Fibroblast of skin of abdomen (primary cell): ENCODE measurements at regions not wholly inside any gene's neighbourhood (a gene's known extent, or its start where the extent isn't known, plus 50 kb on each side); places are given as distances from the start of the nearest gene placed in this dataset.

Experiments
- DNase-seq: peaks from one replicate; pipeline ENCODE4 v3.0.0-alpha.2; 2013

- no peak for DNase-seq
Measured at GRCh38 chrX:42619068-42619467, 158.9 kb downstream of the PPP1R2C start.

- no peak for DNase-seq
Measured at GRCh38 chrX:42616981-42617380, 161.0 kb downstream of the PPP1R2C start.

GRCh38 chrX:42615161-42615563 lies 162.8 kb downstream of the PPP1R2C start:
- no peak for DNase-seq

GRCh38 chrX:42606591-42606990 lies 171.4 kb downstream of the PPP1R2C start:
- DNase-seq, result no peak

GRCh38 chrX:42604302-42604701 lies 173.7 kb downstream of the PPP1R2C start:
- no peak for DNase-seq

- DNase-seq, result no peak
Measured at GRCh38 chrX:42603016-42603415, 174.9 kb downstream of the PPP1R2C start.

- no peak for DNase-seq
Measured at GRCh38 chrX:42602566-42602965, 175.4 kb downstream of the PPP1R2C start.

- no peak for DNase-seq
Measured at GRCh38 chrX:42602136-42602535, 175.8 kb downstream of the PPP1R2C start.

GRCh38 chrX:42597481-42597880 lies 180.5 kb downstream of the PPP1R2C start:
- no peak for DNase-seq

GRCh38 chrX:42585842-42586621 lies 191.9 kb downstream of the PPP1R2C start:
- DNase-seq, result no peak

- peak; percentile 0 for DNase-seq
Measured at GRCh38 chrX:42577936-42578470, 200.0 kb downstream of the PPP1R2C start.

GRCh38 chrX:42567268-42567667 lies 210.7 kb downstream of the PPP1R2C start:
- peak; percentile 6 for DNase-seq

- no peak for DNase-seq
Measured at GRCh38 chrX:42565739-42566138, 212.2 kb downstream of the PPP1R2C start.

GRCh38 chrX:42546800-42547199 lies 231.2 kb downstream of the PPP1R2C start:
- DNase-seq, result no peak

GRCh38 chrX:42544883-42545282 lies 233.1 kb downstream of the PPP1R2C start:
- DNase-seq, result no peak

- no peak for DNase-seq
Measured at GRCh38 chrX:42541554-42541953, 236.4 kb downstream of the PPP1R2C start.

- DNase-seq, result no peak
Measured at GRCh38 chrX:42540146-42540545, 237.8 kb downstream of the PPP1R2C start.

- no peak for DNase-seq
Measured at GRCh38 chrX:42538405-42538804, 239.6 kb downstream of the PPP1R2C start.

- DNase-seq, result no peak
Measured at GRCh38 chrX:42536286-42536685, 241.7 kb downstream of the PPP1R2C start.

GRCh38 chrX:42535233-42535632 lies 242.7 kb downstream of the PPP1R2C start:
- no peak for DNase-seq

- DNase-seq, result no peak
Measured at GRCh38 chrX:42533761-42534160, 244.2 kb downstream of the PPP1R2C start.

GRCh38 chrX:42531441-42531840 lies 246.5 kb downstream of the PPP1R2C start:
- no peak for DNase-seq

GRCh38 chrX:42530027-42530426 lies 247.9 kb downstream of the PPP1R2C start:
- DNase-seq, result peak; percentile 91

- peak; percentile 80 for DNase-seq
Measured at GRCh38 chrX:42524379-42524778, 253.6 kb downstream of the PPP1R2C start.
